OCI-LY7 (cell line): ENCODE measurements at regions not wholly inside any gene's neighbourhood (a gene's known extent, or its start where the extent isn't known, plus 50 kb on each side); places are given as distances from the start of the nearest gene placed in this dataset.

Source experiments
- EZH2phosphoT487 ChIP-seq: fragments of 200-600 bp; sonication (generic); IDR thresholded peaks from 2 replicates; pipeline ENCODE4 v1.6.1; 2018; ENCODE audit warnings: low read depth, borderline replicate concordance, mild to moderate bottlenecking, mixed run types, antibody characterized with exemption, low read length, moderate library complexity, mixed read lengths
- TF ChIP-seq, protein P1 (sequence below): fragments of 200-600 bp; sonication (generic); conservative IDR thresholded peaks from 2 replicates; pipeline ENCODE4 v1.5.1; 2014; ENCODE audit warnings: mild to moderate bottlenecking, antibody characterized with exemption, low read length, moderate library complexity, mixed read lengths

DNA sequence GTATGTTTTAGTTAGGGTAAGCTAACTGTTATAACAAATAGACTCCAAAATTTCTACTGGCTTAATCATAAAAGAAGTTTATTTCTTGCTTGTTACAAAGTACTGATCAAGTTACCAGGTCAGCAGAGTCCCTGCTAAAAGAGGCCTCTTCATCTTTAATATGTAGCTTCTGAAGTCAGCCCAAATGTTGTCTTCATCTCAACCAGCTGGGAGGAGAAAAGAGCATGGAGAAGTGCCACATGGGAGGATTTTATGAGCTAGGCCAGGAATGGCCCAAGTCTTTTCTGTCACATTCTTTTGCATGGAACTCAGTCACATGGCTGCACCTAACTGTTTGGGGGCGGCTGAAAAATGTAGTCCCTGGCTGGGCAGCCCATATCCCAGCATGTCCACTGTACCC lies 63.2 kb upstream of the APOBEC4 start:
- TF ChIP-seq, protein P1, sequence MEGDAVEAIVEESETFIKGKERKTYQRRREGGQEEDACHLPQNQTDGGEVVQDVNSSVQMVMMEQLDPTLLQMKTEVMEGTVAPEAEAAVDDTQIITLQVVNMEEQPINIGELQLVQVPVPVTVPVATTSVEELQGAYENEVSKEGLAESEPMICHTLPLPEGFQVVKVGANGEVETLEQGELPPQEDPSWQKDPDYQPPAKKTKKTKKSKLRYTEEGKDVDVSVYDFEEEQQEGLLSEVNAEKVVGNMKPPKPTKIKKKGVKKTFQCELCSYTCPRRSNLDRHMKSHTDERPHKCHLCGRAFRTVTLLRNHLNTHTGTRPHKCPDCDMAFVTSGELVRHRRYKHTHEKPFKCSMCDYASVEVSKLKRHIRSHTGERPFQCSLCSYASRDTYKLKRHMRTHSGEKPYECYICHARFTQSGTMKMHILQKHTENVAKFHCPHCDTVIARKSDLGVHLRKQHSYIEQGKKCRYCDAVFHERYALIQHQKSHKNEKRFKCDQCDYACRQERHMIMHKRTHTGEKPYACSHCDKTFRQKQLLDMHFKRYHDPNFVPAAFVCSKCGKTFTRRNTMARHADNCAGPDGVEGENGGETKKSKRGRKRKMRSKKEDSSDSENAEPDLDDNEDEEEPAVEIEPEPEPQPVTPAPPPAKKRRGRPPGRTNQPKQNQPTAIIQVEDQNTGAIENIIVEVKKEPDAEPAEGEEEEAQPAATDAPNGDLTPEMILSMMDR: no peak
- TF ChIP-seq EZH2phosphoT487: no peak
